Ishikawa (cell line): ENCODE measurements at regions not wholly inside any gene's neighbourhood (a gene's known extent, or its start where the extent isn't known, plus 50 kb on each side); places are given as distances from the start of the nearest gene placed in this dataset.

Experiments used
- CEBPB ChIP-seq: IDR thresholded peaks from 2 replicates; pipeline ENCODE4 v1.6.1; 2012
- CREB1 ChIP-seq: IDR thresholded peaks from 2 replicates; pipeline ENCODE4 v1.6.1; 2012; ENCODE audit warnings: low read depth
- EGR1 ChIP-seq: IDR thresholded peaks from 2 replicates; pipeline ENCODE4 v1.6.1; 2012
- EP300 ChIP-seq: IDR thresholded peaks from 2 replicates; pipeline ENCODE4 v1.6.1; 2012; ENCODE audit warnings: borderline replicate concordance
- FOXM1 ChIP-seq: IDR thresholded peaks from 2 replicates; pipeline ENCODE4 v1.6.1; 2012; ENCODE audit warnings: low read depth, borderline replicate concordance
- NFIC ChIP-seq: IDR thresholded peaks from 2 replicates; pipeline ENCODE4 v1.6.1; 2012
- RAD21 ChIP-seq: IDR thresholded peaks from 2 replicates; pipeline ENCODE4 v1.6.1; 2012; ENCODE audit warnings: low read depth
- TAF1 ChIP-seq: IDR thresholded peaks from 2 replicates; pipeline ENCODE4 v1.6.1; 2012; ENCODE audit warnings: low read depth, mild to moderate bottlenecking
- TCF12 ChIP-seq: IDR thresholded peaks from 2 replicates; pipeline ENCODE4 v1.6.1; 2012; ENCODE audit warnings: low read depth
- TEAD4 ChIP-seq: IDR thresholded peaks from 2 replicates; pipeline ENCODE4 v1.6.1; 2012
- YY1 ChIP-seq: IDR thresholded peaks from 2 replicates; pipeline ENCODE4 v1.6.1; 2012; ENCODE audit warnings: low read depth
- ZBTB7A ChIP-seq: IDR thresholded peaks from 2 replicates; pipeline ENCODE4 v1.6.1; 2012; ENCODE audit warnings: low read depth
- TF ChIP-seq, protein P1 (sequence below): IDR thresholded peaks from 2 replicates; pipeline ENCODE4 v1.6.1; 2012
- TF ChIP-seq, protein P2 (sequence below): IDR thresholded peaks from 2 replicates; pipeline ENCODE4 v1.6.1; 2012
- TF ChIP-seq, protein P3 (sequence below): IDR thresholded peaks from 2 replicates; pipeline ENCODE4 v1.6.1; 2012; ENCODE audit warnings: low read depth, mild to moderate bottlenecking

- TF ChIP-seq CREB1, result no peak
- no peak for TF ChIP-seq RAD21
Observed at GRCh38 chr9:6089300-6089699, 73.9 kb upstream of the RANBP6 start.

- TF ChIP-seq NFIC, result no peak
- TF ChIP-seq CEBPB, result no peak
- TF ChIP-seq FOXM1, result no peak
- TF ChIP-seq RAD21, result no peak
- TF ChIP-seq, protein P1, sequence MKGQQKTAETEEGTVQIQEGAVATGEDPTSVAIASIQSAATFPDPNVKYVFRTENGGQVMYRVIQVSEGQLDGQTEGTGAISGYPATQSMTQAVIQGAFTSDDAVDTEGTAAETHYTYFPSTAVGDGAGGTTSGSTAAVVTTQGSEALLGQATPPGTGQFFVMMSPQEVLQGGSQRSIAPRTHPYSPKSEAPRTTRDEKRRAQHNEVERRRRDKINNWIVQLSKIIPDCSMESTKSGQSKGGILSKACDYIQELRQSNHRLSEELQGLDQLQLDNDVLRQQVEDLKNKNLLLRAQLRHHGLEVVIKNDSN, result no peak
- no peak for TF ChIP-seq CREB1
Observed at GRCh38 chr9:6086006-6086655, 70.7 kb upstream of the RANBP6 start.

- peak; percentile 79 for TF ChIP-seq CEBPB
- TF ChIP-seq, protein P2, sequence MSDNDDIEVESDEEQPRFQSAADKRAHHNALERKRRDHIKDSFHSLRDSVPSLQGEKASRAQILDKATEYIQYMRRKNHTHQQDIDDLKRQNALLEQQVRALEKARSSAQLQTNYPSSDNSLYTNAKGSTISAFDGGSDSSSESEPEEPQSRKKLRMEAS, result no peak; the same call in 1 of the 2 replicates
- TF ChIP-seq TCF12, result peak; percentile 31; the same call in 1 of the 2 replicates
- TF ChIP-seq CREB1, result peak; percentile 57
Observed at GRCh38 chr9:6080154-6080716, 64.8 kb upstream of the RANBP6 start.

GRCh38 chr9:6079386-6079785 lies 64.0 kb upstream of the RANBP6 start:
- TF ChIP-seq EP300, result no peak
- no peak for TF ChIP-seq TCF12
- TF ChIP-seq, protein P2, result no peak
- TF ChIP-seq ZBTB7A, result no peak
- no peak for TF ChIP-seq NFIC
- TF ChIP-seq YY1, result no peak
- TF ChIP-seq FOXM1, result no peak
- no peak for TF ChIP-seq TAF1
- TF ChIP-seq TEAD4, result no peak
- TF ChIP-seq, protein P1, result no peak
- TF ChIP-seq, protein P3, sequence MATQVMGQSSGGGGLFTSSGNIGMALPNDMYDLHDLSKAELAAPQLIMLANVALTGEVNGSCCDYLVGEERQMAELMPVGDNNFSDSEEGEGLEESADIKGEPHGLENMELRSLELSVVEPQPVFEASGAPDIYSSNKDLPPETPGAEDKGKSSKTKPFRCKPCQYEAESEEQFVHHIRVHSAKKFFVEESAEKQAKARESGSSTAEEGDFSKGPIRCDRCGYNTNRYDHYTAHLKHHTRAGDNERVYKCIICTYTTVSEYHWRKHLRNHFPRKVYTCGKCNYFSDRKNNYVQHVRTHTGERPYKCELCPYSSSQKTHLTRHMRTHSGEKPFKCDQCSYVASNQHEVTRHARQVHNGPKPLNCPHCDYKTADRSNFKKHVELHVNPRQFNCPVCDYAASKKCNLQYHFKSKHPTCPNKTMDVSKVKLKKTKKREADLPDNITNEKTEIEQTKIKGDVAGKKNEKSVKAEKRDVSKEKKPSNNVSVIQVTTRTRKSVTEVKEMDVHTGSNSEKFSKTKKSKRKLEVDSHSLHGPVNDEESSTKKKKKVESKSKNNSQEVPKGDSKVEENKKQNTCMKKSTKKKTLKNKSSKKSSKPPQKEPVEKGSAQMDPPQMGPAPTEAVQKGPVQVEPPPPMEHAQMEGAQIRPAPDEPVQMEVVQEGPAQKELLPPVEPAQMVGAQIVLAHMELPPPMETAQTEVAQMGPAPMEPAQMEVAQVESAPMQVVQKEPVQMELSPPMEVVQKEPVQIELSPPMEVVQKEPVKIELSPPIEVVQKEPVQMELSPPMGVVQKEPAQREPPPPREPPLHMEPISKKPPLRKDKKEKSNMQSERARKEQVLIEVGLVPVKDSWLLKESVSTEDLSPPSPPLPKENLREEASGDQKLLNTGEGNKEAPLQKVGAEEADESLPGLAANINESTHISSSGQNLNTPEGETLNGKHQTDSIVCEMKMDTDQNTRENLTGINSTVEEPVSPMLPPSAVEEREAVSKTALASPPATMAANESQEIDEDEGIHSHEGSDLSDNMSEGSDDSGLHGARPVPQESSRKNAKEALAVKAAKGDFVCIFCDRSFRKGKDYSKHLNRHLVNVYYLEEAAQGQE, result no peak
- no peak for TF ChIP-seq CEBPB
- TF ChIP-seq EGR1, result no peak
- no peak for TF ChIP-seq RAD21
- no peak for TF ChIP-seq CREB1

DNA sequence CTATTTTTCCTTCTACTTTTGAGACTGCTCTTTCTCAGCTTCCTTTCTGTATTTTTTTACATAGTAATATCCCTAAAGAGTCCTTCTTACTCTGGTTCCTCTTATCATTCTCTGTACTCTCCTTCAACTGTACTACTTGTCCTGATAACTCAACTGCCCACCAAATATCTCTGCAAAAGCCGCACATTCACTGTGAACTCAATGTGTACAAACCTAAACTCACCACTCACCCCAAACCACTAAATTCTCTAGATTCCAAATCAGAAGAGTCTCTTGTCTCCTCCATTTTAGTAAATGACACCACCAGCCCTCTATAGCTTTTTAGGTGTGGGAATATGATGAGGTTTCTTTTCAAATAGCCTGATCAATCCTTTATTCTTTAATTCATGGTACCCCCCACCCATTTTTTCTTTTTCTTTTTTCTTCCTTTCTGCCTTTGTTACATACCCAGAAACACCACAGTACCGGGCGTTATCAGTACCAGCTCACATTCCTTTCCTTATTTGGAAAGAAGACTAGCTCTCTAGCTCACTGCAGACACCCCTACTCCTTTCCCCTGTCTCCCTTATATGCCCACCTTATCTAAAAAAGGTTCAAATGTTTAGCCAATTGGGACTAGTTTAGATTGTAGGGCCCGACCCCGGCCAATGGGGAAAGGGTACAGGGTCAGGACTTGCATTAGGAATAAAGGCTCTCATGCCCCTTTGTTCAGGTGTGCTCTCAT lies 63.1 kb upstream of the RANBP6 start:
- TF ChIP-seq CREB1, result no peak
- TF ChIP-seq, protein P1, result no peak
- no peak for TF ChIP-seq FOXM1
- TF ChIP-seq EGR1, result no peak
- TF ChIP-seq EP300, result no peak
- TF ChIP-seq, protein P2, result no peak
- TF ChIP-seq YY1, result no peak
- TF ChIP-seq RAD21, result no peak
- TF ChIP-seq TAF1, result no peak
- TF ChIP-seq, protein P3, result no peak
